Fibroblast of the aortic adventitia (primary cell): ENCODE measurements at regions not wholly inside any gene's neighbourhood (a gene's known extent, or its start where the extent isn't known, plus 50 kb on each side); places are given as distances from the start of the nearest gene placed in this dataset.
A peak's percentile ranks its signal among the peaks of the same experiment; 100 is the strongest.

ENCODE experiments used
- DNase-seq: peaks from one replicate; pipeline ENCODE4 v3.0.0-alpha.2; 2010; ENCODE audit warnings: low read depth
- H3K4me3 ChIP-seq: 2 replicates; pipeline ENCODE4 v1.5.1; 2011; ENCODE audit warnings: low read depth, mild to moderate bottlenecking, control low read depth, low read length, moderate library complexity
- CTCF ChIP-seq: IDR thresholded peaks from 2 replicates; pipeline ENCODE4 v1.5.1; 2011; ENCODE audit warnings: mild to moderate bottlenecking, low read length, control low read depth, inconsistent platforms; ENCODE audit not compliant: insufficient read depth

GRCh38 chr2:65550246-65550645 lies 117.8 kb upstream of the SPRED2 start:
- DNase-seq: no peak
- no peak overlapping the region for H3K4me3 ChIP-seq
- TF ChIP-seq CTCF: no peak

GRCh38 chr2:65549631-65550030 lies 117.2 kb upstream of the SPRED2 start:
- no peak for TF ChIP-seq CTCF
- no peak for DNase-seq

GRCh38 chr2:65549257-65549627 lies 116.8 kb upstream of the SPRED2 start:
- no peak for TF ChIP-seq CTCF
- no peak overlapping the region for H3K4me3 ChIP-seq
- DNase-seq: no peak

More at GRCh38 chr2:65549631-65550030, 117.2 kb upstream of the SPRED2 start:
- H3K4me3 ChIP-seq: no peak overlapping the region

GRCh38 chr2:65548576-65549256 lies 116.3 kb upstream of the SPRED2 start:
- no peak for TF ChIP-seq CTCF
- no peak overlapping the region for H3K4me3 ChIP-seq
- no peak for DNase-seq

GRCh38 chr2:65548064-65548463 lies 115.7 kb upstream of the SPRED2 start:
- no peak for DNase-seq
- TF ChIP-seq CTCF: no peak
- no peak overlapping the region for H3K4me3 ChIP-seq

GRCh38 chr2:65545837-65546805 lies 113.7 kb upstream of the SPRED2 start:
- no peak for TF ChIP-seq CTCF
- no peak overlapping the region for H3K4me3 ChIP-seq
- peak; percentile 32 for DNase-seq
